WERI-Rb-1 (cell line): ENCODE measurements at regions not wholly inside any gene's neighbourhood (a gene's known extent, or its start where the extent isn't known, plus 50 kb on each side); places are given as distances from the start of the nearest gene placed in this dataset.

ENCODE experiments used
- DNase-seq: peaks from one replicate; pipeline ENCODE4 v3.0.0-alpha.2; 2020
- H3K27ac ChIP-seq: fragments of 250-450 bp; sonication (Bioruptor Pico); 2 replicates; pipeline ENCODE4 v1.5.1; 2020; ENCODE audit warnings: mild to moderate bottlenecking, moderate library complexity
- H3K27me3 ChIP-seq: fragments of 250-450 bp; sonication (Bioruptor Pico); 2 replicates; pipeline ENCODE4 v1.5.1; 2021; ENCODE audit warnings: mild to moderate bottlenecking, low read depth, moderate library complexity; ENCODE audit not compliant: insufficient read depth, severe bottlenecking
- H3K36me3 ChIP-seq: fragments of 250-450 bp; sonication (Bioruptor Pico); 2 replicates; pipeline ENCODE4 v1.5.1; 2020; ENCODE audit warnings: mild to moderate bottlenecking, moderate library complexity
- H3K4me3 ChIP-seq: 2 replicates; pipeline ENCODE4 v1.5.1; 2011; ENCODE audit warnings: low read depth, mild to moderate bottlenecking, control low read depth, low read length
- H3K9me3 ChIP-seq: fragments of 250-450 bp; sonication (Bioruptor Pico); 2 replicates; pipeline ENCODE4 v1.5.1; 2021; ENCODE audit warnings: mild to moderate bottlenecking, moderate library complexity; ENCODE audit not compliant: severe bottlenecking
- CTCF ChIP-seq: IDR thresholded peaks from 2 replicates; pipeline ENCODE4 v1.5.1; 2011; ENCODE audit warnings: low read depth, mild to moderate bottlenecking, control low read depth, inconsistent platforms, low read length

- Histone ChIP-seq H3K27me3 (no peaks in the 10 kb centered on the region), H3K4me3 (no peak overlapping the region), H3K9me3 (no peaks in the 10 kb centered on the region), H3K36me3 (no peaks in the 10 kb centered on the region), H3K27ac (no peak overlapping the region)
- no peak for TF ChIP-seq CTCF
- DNase-seq = no peak
Measured at GRCh38 chr6:1125297-1125696, 186.6 kb upstream of the FOXQ1 start.

GRCh38 chr6:1124885-1125284, 187.0 kb upstream of the FOXQ1 start:
- H3K36me3 ChIP-seq = no peaks in the 10 kb centered on the region
- H3K4me3 ChIP-seq = no peak overlapping the region
- no peak for TF ChIP-seq CTCF

GRCh38 chr6:1123386-1124375, 188.2 kb upstream of the FOXQ1 start:
- H3K27me3 ChIP-seq = no peaks in the 10 kb centered on the region
- no peak for DNase-seq
- H3K9me3 ChIP-seq = no peaks in the 10 kb centered on the region
- H3K36me3 ChIP-seq = no peaks in the 10 kb centered on the region
- TF ChIP-seq CTCF = no peak
- H3K4me3 ChIP-seq = no peak overlapping the region
- no peak overlapping the region for H3K27ac ChIP-seq

More at GRCh38 chr6:1124885-1125284, 187.0 kb upstream of the FOXQ1 start:
- no peaks in the 10 kb centered on the region for H3K9me3 ChIP-seq
- H3K27me3 ChIP-seq = no peaks in the 10 kb centered on the region
- no peak overlapping the region for H3K27ac ChIP-seq
- DNase-seq = no peak

- TF ChIP-seq CTCF = no peak
- no peaks in the 10 kb centered on the region for H3K27me3 ChIP-seq
- H3K4me3 ChIP-seq = no peak overlapping the region
- H3K36me3 ChIP-seq = no peaks in the 10 kb centered on the region
- H3K27ac ChIP-seq = no peak overlapping the region
- no peak for DNase-seq
- no peaks in the 10 kb centered on the region for H3K9me3 ChIP-seq
Measured at GRCh38 chr6:1122083-1122482, 189.8 kb upstream of the FOXQ1 start.

- DNase-seq = no peak
- Histone ChIP-seq H3K27ac (no peak overlapping the region), H3K9me3 (no peaks in the 10 kb centered on the region), H3K27me3 (no peaks in the 10 kb centered on the region), H3K36me3 (no peaks in the 10 kb centered on the region), H3K4me3 (no peak overlapping the region)
- TF ChIP-seq CTCF = no peak
Measured at GRCh38 chr6:1118287-1118647, 193.6 kb upstream of the FOXQ1 start.
